ENCODE measurements at regions not wholly inside any gene's neighbourhood (a gene's known extent, or its start where the extent isn't known, plus 50 kb on each side); places are given as distances from the start of the nearest gene placed in this dataset.

DNA sequence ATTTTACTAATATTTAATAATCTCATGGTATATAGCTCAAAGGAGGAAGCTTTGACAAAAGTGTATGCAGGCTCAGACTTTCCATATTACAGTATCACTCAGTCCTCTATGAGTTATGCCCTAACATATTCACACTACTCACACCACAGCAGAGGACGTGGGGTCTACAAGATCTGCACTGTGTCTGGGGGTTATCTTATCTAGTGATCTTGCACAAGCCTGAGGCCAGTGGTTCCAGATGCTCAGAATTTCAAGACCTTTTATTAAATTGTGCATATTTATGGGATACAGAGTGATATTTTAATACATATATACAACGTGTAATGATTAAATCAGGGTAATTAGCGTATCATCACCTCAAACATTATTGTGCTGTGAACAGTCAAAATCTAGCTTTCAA is 933.1 kb downstream of the SQOR start:
- Histone ChIP-seq H3K9ac (ENCODE audit: low read length) (no peak overlapping the region), H3K4me3 (ENCODE audit: control extremely low read depth in 1 of 5, extremely low read depth in 1 of 5, insufficient read depth in 1 of 5, low read depth in 2 of 5, low read length in 4 of 5) (no peak overlapping the region), H3K4me1 (ENCODE audit: control insufficient read depth in 2 of 2, insufficient read depth in 2 of 2, low read length in 2 of 2) (no peaks in the 10 kb centered on the region), H3K4me2 (replicated peaks; ENCODE audit: low read depth, low read length, poor library complexity, severe bottlenecking) (no peak overlapping the region), H3K27me3 (replicated peaks in 1 of 4; ENCODE audit: control extremely low read depth in 1 of 4, control insufficient read depth in 3 of 4, insufficient read depth in 4 of 4, low read length in 3 of 4) (no peaks in the 10 kb centered on the region), H2AFZ (ENCODE audit: insufficient read depth, low read depth, low read length, poor library complexity, severe bottlenecking) (no peak overlapping the region), H3K36me3 (replicated peaks in 1 of 2; ENCODE audit: control extremely low read depth in 1 of 2, control insufficient read depth in 1 of 2, extremely low read depth in 1 of 2, insufficient read depth in 2 of 2, low read length in 1 of 2) (no peaks in the 10 kb centered on the region), H3K27ac (ENCODE audit: low read length in 2 of 2) (no peak overlapping the region), H3K79me2 (ENCODE audit: control insufficient read depth, insufficient read depth, low read length) (no peaks in the 10 kb centered on the region), H3K9me3 (ENCODE audit: control extremely low read depth in 1 of 3, control insufficient read depth in 2 of 3, insufficient read depth in 1 of 3, low read length in 2 of 3) (peaks cover 0 to 3% (median 0%) of the 10 kb centered on the region in 3 donors), H4K20me1 (ENCODE audit: control insufficient read depth, insufficient read depth, low read length, poor library complexity, severe bottlenecking) (no peaks in the 10 kb centered on the region)
- no peaks in the 10 kb centered on the region for H3K27me3 Mint-ChIP-seq
- H3K4me3 Mint-ChIP-seq = no peak overlapping the region
- H3K9me3 Mint-ChIP-seq (ENCODE audit: insufficient read depth) = no peaks in the 10 kb centered on the region
- intact Hi-C loops (cut with micrococcal nuclease) = no loop called here
- TF ChIP-seq EZH2 (IDR thresholded peaks at IDR 0.05; ENCODE audit: borderline replicate concordance, insufficient read depth, low read depth, low read length, poor library complexity, severe bottlenecking) = no peak
- TF ChIP-seq, protein P1, sequence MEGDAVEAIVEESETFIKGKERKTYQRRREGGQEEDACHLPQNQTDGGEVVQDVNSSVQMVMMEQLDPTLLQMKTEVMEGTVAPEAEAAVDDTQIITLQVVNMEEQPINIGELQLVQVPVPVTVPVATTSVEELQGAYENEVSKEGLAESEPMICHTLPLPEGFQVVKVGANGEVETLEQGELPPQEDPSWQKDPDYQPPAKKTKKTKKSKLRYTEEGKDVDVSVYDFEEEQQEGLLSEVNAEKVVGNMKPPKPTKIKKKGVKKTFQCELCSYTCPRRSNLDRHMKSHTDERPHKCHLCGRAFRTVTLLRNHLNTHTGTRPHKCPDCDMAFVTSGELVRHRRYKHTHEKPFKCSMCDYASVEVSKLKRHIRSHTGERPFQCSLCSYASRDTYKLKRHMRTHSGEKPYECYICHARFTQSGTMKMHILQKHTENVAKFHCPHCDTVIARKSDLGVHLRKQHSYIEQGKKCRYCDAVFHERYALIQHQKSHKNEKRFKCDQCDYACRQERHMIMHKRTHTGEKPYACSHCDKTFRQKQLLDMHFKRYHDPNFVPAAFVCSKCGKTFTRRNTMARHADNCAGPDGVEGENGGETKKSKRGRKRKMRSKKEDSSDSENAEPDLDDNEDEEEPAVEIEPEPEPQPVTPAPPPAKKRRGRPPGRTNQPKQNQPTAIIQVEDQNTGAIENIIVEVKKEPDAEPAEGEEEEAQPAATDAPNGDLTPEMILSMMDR (IDR thresholded peaks at IDR 0.05) = no peak
- H3K4me1 Mint-ChIP-seq = no peaks in the 10 kb centered on the region
- ChIA-PET POLR2A (no interaction called here), CTCF (no interaction called here)
- no peak for DNase-seq
- ATAC-seq (ENCODE audit: low read depth) = no peak
- no peak overlapping the region for H3K27ac Mint-ChIP-seq
- no CpG with 5 or more reads among the region's 3 CpGs for WGBS (ENCODE audit: insufficient coverage)

DNA sequence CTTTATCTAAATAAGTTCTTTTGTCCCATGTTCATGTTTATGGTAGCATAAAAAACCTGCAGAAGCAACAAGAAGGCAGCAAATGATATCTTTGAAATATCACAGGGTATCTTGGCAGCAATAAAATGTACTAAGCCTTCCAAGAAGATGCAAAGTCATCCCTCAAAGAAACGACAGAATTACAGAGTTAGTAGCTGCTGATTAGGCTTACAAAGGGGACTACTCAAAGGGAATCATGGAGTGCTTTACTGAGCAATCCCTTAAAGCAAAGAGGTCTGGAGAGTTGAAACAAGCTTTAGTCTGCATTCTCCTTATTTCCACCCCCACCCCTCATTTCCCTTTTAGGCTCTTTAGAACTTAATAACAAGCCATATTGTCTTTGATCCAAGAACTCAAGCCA is 935.0 kb downstream of the SQOR start:
- intact Hi-C loops (cut with micrococcal nuclease) = no loop called here
- Histone ChIP-seq H3K4me3 (ENCODE audit: control extremely low read depth in 1 of 5, extremely low read depth in 1 of 5, insufficient read depth in 1 of 5, low read depth in 2 of 5, low read length in 4 of 5) (no peak overlapping the region), H2AFZ (ENCODE audit: insufficient read depth, low read depth, low read length, poor library complexity, severe bottlenecking) (no peak overlapping the region), H3K4me1 (ENCODE audit: control insufficient read depth in 2 of 2, insufficient read depth in 2 of 2, low read length in 2 of 2) (no peaks in the 10 kb centered on the region), H3K9ac (ENCODE audit: low read length) (no peak overlapping the region), H4K20me1 (ENCODE audit: control insufficient read depth, insufficient read depth, low read length, poor library complexity, severe bottlenecking) (no peaks in the 10 kb centered on the region), H3K9me3 (ENCODE audit: control extremely low read depth in 1 of 3, control insufficient read depth in 2 of 3, insufficient read depth in 1 of 3, low read length in 2 of 3) (peaks cover 0 to 3% (median 0%) of the 10 kb centered on the region in 3 donors), H3K27me3 (replicated peaks in 1 of 4; ENCODE audit: control extremely low read depth in 1 of 4, control insufficient read depth in 3 of 4, insufficient read depth in 4 of 4, low read length in 3 of 4) (no peaks in the 10 kb centered on the region), H3K27ac (ENCODE audit: low read length in 2 of 2) (no peak overlapping the region), H3K36me3 (replicated peaks in 1 of 2; ENCODE audit: control extremely low read depth in 1 of 2, control insufficient read depth in 1 of 2, extremely low read depth in 1 of 2, insufficient read depth in 2 of 2, low read length in 1 of 2) (no peaks in the 10 kb centered on the region), H3K79me2 (ENCODE audit: control insufficient read depth, insufficient read depth, low read length) (no peaks in the 10 kb centered on the region), H3K4me2 (replicated peaks; ENCODE audit: low read depth, low read length, poor library complexity, severe bottlenecking) (no peak overlapping the region)
- ChIA-PET CTCF (no interaction called here), POLR2A (no interaction called here)
- 20% methylated on average over 1 of the region's 1 CpG for WGBS (ENCODE audit: insufficient coverage)
- Mint-ChIP-seq H3K27me3 (no peaks in the 10 kb centered on the region), H3K4me3 (no peak overlapping the region), H3K4me1 (no peaks in the 10 kb centered on the region), H3K27ac (no peak overlapping the region), H3K9me3 (ENCODE audit: insufficient read depth) (no peaks in the 10 kb centered on the region)
- no peak for DNase-seq
- ATAC-seq (ENCODE audit: low read depth) = no peak
- no peak for TF ChIP-seq EZH2 (IDR thresholded peaks at IDR 0.05; ENCODE audit: borderline replicate concordance, insufficient read depth, low read depth, low read length, poor library complexity, severe bottlenecking)
- TF ChIP-seq, protein P1 (IDR thresholded peaks at IDR 0.05) = no peak

Data from B cell (primary cell).